ENCODE measurements at regions not wholly inside any gene's neighbourhood (a gene's known extent, or its start where the extent isn't known, plus 50 kb on each side); places are given as distances from the start of the nearest gene placed in this dataset.

DNA sequence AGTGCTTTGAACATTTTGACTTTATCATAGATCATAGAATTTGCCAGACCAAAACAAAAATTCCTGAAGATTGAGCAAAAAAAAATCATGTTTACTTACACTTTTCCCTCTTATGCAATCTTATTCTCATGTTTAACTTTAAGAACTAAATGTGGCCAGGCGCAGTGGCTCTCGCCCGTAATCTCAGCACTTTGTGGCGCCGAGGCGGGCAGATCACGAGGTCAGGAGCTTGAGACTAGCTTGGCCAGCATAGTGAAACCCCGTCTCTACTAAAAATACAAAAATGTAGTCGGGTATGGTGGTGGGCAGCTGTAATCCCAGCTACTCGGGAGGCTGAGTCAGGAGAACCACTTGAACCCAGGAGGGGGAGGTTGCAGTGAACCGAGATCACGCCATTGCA, 227.9 kb upstream of the KYNU start:
- H2AFZ ChIP-seq (ENCODE audit: low read length): no peak overlapping the region
- no peak overlapping the region for H3K4me3 Mint-ChIP-seq
- no CpG with 5 or more reads among the region's 12 CpGs for WGBS (ENCODE audit: extremely low coverage, insufficient read length, low lambda C conversion rate)

More for the DNA sequence above, 227.9 kb upstream of the KYNU start:
- Histone ChIP-seq H3K27ac (ENCODE audit: insufficient read length, low read depth, low read length) (no peak overlapping the region), H3T11ph (ENCODE audit: low read length) (no peak overlapping the region), H2BK5ac (ENCODE audit: insufficient read length, low read length) (no peak overlapping the region), H3K23me2 (ENCODE audit: insufficient read length, low read depth, low read length, poor library complexity, severe bottlenecking) (no peaks in the 10 kb centered on the region), H3K79me2 (ENCODE audit: insufficient read depth, low read length) (no peaks in the 10 kb centered on the region), H3K4me2 (ENCODE audit: insufficient read depth, insufficient read length, low read length) (no peak overlapping the region), H4K8ac (replicated peaks; ENCODE audit: insufficient read length, low read depth, low read length) (no peak overlapping the region), H2BK120ac (ENCODE audit: low read depth, low read length, poor library complexity, severe bottlenecking) (no peak overlapping the region), H3K27me3 (ENCODE audit: insufficient read depth, low read length) (no peaks in the 10 kb centered on the region), H2AK5ac (ENCODE audit: insufficient read length, low read length) (no peak overlapping the region), H3K4ac (ENCODE audit: low read depth, low read length) (no peak overlapping the region), H4K91ac (ENCODE audit: insufficient read length, low read depth, low read length) (no peak overlapping the region), H4K5ac (ENCODE audit: insufficient read length, low read depth, low read length) (no peak overlapping the region), H3K23ac (ENCODE audit: insufficient read length, low read depth, low read length) (no peak overlapping the region), H3K56ac (ENCODE audit: insufficient read length, low read depth, low read length) (no peak overlapping the region), H3K14ac (ENCODE audit: insufficient read depth, low read length) (no peak overlapping the region), H2BK12ac (ENCODE audit: insufficient read length, low read depth, low read length) (no peak overlapping the region), H3K9ac (ENCODE audit: extremely low read depth, insufficient read length, low read length) (no peak overlapping the region), H3K18ac (ENCODE audit: insufficient read length, low read depth, low read length) (no peak overlapping the region), H3K4me1 (ENCODE audit: insufficient read depth, low read length) (no peaks in the 10 kb centered on the region), H2BK20ac (ENCODE audit: low read depth, low read length, poor library complexity, severe bottlenecking) (no peak overlapping the region), H4K20me1 (ENCODE audit: control insufficient read depth, insufficient read depth, insufficient read length) (no peaks in the 10 kb centered on the region), H3K9me3 (ENCODE audit: control insufficient read depth, low read depth, low read length) (no peaks in the 10 kb centered on the region), H2BK15ac (ENCODE audit: low read depth, low read length) (no peak overlapping the region), H3K79me1 (ENCODE audit: insufficient read depth, low read depth, low read length, poor library complexity, severe bottlenecking) (no peaks in the 10 kb centered on the region)
- TF ChIP-seq, protein P1, sequence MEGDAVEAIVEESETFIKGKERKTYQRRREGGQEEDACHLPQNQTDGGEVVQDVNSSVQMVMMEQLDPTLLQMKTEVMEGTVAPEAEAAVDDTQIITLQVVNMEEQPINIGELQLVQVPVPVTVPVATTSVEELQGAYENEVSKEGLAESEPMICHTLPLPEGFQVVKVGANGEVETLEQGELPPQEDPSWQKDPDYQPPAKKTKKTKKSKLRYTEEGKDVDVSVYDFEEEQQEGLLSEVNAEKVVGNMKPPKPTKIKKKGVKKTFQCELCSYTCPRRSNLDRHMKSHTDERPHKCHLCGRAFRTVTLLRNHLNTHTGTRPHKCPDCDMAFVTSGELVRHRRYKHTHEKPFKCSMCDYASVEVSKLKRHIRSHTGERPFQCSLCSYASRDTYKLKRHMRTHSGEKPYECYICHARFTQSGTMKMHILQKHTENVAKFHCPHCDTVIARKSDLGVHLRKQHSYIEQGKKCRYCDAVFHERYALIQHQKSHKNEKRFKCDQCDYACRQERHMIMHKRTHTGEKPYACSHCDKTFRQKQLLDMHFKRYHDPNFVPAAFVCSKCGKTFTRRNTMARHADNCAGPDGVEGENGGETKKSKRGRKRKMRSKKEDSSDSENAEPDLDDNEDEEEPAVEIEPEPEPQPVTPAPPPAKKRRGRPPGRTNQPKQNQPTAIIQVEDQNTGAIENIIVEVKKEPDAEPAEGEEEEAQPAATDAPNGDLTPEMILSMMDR (conservative IDR thresholded peaks at IDR 0.05): no peak
- H3K4me1 Mint-ChIP-seq: no peaks in the 10 kb centered on the region
- H3K27me3 Mint-ChIP-seq (ENCODE audit: low read depth): no peaks in the 10 kb centered on the region
- DNase-seq: no peak
- H3K9me3 Mint-ChIP-seq: peaks cover 6 to 8% of the 10 kb centered on the region in 2 experiments; a peak in 4 of 5 replicates
- H3K36me3 Mint-ChIP-seq (ENCODE audit: insufficient read depth in 1 of 3, low read depth in 3 of 3): peaks cover 0 to 4% (median 4%) of the 10 kb centered on the region in 3 experiments; a peak in 3 of 7 replicates
- H3K27ac Mint-ChIP-seq: no peak overlapping the region

Data from H9 (cell line).